HT-29 (cell line): ENCODE measurements at regions not wholly inside any gene's neighbourhood (a gene's known extent, or its start where the extent isn't known, plus 50 kb on each side); places are given as distances from the start of the nearest gene placed in this dataset.

ENCODE experiments used
- DNase-seq: peaks from one replicate; pipeline ENCODE4 v3.0.0-alpha.2; 2015; ENCODE audit warnings: low spot score

GRCh38 chr20:22916021-22916842, 118.9 kb upstream of the SSTR4 start:
- no peak for DNase-seq

- DNase-seq: no peak
These were observed 116.7 kb upstream of the SSTR4 start for GRCh38 chr20:22918286-22918983.

- no peak for DNase-seq
These were observed 114.2 kb upstream of the SSTR4 start for GRCh38 chr20:22920898-22921297.

DNA sequence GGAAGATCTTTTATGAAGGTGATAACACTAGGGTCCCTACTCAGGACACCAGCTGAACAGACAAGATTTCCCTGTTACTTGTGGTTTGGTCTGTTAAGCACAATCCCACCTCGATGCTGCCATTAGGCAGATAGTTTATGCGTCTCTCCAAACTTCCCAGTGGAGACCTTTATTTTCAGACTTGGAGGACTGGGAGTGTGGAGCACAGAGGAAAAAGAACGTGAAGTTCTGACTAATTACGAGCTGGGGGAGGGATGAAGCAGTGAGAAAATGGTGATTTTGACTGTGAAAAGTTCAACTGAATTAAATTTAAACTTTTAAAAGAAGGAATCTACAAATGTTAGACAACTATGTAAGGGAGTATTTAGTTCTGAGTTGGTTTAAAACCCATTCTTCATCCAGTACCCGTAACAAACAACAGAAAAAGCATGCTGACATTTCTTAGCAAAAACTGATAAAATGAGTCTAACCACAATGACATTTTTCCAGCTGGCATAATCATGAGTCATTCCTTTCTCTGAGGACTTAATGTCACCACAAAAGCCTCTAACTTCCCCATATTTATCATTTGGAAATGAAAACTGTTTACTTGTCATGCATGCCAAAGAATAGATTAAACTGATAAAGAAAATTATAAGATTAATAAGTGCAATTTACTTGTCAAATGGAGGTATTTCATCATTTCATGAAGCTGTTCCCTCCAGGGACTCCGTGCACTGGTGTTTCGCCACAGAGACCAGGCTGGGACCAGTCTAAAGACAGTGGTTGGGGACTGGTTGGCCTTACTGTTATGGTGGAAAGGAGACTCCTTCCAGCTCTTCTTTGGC, 113.3 kb upstream of the SSTR4 start:
- DNase-seq: peak; percentile 43

DNA sequence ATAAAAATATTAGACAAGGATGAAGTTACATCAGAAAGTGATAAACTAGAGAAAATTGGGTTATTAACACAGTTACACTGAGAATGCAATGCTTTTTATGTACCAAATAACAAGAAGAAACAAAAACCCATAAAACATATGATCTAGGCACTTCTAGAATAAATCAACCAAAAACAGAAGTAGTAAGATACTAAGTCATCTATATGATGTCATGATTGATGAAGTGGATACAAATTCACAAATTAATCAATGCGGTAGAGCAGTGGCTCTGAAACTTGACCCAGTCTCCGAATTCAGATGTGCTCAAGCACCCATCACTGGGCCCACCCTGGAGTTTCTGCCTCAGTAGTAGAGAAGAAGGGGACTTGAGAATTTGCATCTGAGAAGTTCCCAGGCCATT, 112.1 kb upstream of the SSTR4 start:
- no peak for DNase-seq

- no peak for DNase-seq
These were observed 110.9 kb upstream of the SSTR4 start for GRCh38 chr20:22924046-22924737.

- no peak for DNase-seq
These were observed 110.0 kb upstream of the SSTR4 start for GRCh38 chr20:22924949-22925612.

GRCh38 chr20:22925613-22925983, 109.5 kb upstream of the SSTR4 start:
- DNase-seq: no peak

- DNase-seq: no peak
These were observed 107.6 kb upstream of the SSTR4 start for GRCh38 chr20:22927537-22927936.

DNA sequence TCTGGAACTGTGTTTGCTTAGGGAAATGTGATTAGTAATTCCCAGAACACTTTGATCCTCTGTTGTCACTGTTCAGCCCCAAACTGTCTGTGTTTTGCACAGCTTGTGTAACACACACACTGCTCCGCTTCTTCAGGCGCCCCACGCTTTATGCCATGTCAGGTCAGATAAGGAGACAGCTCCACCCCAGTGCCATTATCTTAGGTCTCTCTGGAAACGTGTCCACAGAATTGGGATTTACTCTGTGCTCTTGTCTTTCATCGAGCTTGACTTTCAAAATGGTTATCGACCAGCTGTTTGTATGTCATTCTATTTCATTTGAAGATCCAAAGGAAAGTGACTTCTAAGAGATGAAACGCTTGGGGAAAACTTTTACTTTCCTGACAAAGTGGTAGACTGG, 106.4 kb upstream of the SSTR4 start:
- DNase-seq: no peak

DNA sequence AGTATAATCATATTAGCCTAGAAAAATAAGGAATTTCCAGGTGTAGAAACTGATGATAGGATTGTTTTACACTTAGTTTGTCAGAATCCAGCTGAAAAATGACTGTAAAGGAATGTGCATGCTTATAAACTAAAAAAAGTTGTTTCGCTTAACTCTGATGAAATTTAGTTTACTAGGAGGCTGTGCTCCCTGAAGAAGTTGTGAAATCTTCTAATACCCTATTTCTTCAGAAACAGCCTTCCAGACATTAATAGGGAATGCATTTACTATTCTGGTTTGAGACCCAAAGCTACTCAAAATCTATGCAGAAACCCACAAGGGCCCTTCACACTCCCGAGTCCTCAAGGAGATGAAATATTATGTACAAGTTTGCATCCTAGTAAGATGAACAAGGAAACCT, 105.5 kb upstream of the SSTR4 start:
- DNase-seq: no peak

DNA sequence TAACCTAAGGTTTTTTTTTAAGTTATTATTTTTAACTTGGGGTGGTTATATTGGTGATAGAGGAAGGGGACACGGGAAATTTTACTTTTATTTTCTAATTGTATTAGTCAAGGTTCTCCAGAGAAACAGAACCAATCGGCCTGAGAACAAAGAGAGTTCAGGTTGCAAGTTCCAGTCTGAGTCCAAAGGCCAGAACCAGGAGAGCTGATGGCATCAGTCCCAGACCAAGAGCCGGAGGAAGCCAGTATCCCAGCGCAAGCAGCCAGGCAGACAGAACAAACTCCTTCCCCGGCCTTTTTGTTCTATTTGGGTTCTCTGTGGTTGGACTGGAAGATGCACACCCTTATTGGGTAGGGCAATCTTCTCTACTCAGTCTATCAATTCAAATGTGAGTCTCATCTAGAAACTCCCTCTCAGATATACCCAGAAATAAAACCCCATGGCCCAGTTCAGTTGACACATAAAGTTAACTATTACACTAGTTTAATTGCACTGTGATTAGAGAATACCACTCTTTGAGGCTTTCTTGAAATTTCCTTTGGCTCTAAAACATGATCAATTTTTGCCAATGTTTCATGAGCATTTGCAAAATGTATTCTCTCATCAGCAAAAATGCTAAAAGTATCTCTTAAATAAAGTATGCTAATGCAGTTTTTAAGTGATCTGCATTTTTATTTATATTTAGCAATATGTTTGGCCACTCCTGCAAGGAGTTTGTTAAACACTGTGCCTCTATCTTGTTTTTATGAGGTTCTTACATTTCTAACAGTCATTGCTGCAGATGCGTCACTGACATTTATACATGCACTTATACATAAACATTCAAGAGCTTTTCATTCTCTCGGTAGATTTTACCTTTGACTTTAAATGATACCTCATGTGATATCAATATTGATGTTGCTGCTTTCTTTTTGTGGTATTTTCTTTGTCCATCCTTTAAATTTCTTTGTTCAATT, 103.2 kb upstream of the SSTR4 start:
- no peak for DNase-seq

DNA sequence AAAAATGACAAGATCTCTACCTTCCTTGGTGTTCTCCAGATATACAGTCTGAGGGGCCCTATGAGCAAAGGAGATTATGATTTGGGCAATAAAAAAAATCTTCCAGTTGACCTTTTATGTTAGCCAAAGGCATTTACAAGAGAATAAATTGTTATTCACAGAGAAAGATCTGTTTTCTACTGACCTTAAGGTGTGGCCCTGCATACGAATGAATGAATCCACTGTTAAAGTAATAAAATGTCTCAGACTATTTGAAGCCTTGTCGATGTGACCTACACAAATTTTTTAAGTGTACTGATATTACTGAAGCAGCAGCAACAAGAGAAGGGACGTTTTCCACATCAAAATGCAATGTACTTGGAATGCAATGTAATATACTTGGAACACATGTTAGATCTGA, 95.9 kb upstream of the SSTR4 start:
- DNase-seq: no peak

- DNase-seq: no peak
These were observed 94.8 kb upstream of the SSTR4 start for GRCh38 chr20:22940350-22940749.

DNA sequence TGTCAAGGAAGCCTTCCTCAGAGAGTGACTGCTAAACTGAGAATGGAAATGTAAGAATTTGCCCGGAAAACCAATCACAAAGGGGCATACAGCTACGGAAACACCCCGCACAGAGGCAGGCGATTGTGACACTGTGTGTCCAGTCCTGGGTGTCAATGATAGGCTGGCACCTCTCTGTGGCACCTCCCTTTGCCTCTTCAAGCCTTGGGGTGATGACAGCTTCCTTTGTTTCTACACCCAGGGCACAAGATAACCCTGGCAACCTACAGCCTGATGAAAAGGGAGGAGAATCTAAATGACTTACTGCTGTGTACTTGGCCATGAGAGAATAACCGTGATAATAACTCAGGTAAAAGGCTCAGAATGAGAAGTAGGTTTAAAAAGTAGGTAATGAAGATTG, 93.6 kb upstream of the SSTR4 start:
- no peak for DNase-seq

GRCh38 chr20:22942742-22943141, 92.4 kb upstream of the SSTR4 start:
- DNase-seq: no peak

DNA sequence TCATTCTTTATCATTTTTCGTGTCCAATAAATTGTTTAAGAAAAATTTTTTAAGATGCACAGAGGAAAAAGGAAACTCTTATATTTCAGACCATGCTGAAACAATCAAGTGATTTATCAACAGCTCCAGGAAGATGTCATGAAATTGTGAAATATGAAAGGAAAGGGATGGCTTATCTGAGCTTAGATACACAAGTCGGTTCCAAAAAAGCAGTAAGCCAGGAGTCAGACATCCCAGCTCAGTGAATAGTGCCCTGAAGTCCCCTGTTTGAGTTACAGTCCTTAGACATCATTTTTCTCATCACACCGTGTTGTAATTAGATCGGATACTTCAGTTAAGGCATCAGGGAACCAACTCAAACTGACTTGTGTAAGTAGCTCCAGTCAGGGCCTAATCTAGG, 91.0 kb upstream of the SSTR4 start:
- no peak for DNase-seq

GRCh38 chr20:22944936-22945335, 90.2 kb upstream of the SSTR4 start:
- DNase-seq: no peak

- no peak for DNase-seq
These were observed 88.5 kb upstream of the SSTR4 start for GRCh38 chr20:22946596-22946995.
